ENCODE measurements at regions not wholly inside any gene's neighbourhood (a gene's known extent, or its start where the extent isn't known, plus 50 kb on each side); places are given as distances from the start of the nearest gene placed in this dataset.

- no peak for TF ChIP-seq MAX (CRISPR knock-in tag; IDR thresholded peaks at IDR 0.05)
- TF ChIP-seq EZH2 (IDR thresholded peaks at IDR 0.05; ENCODE audit: borderline replicate concordance, low read depth, low read length) = no peak
- no peak for TF ChIP-seq SRF (CRISPR knock-in tag; IDR thresholded peaks at IDR 0.05)
- TF ChIP-seq HIVEP1 (CRISPR knock-in tag; IDR thresholded peaks at IDR 0.05) = no peak
- TF ChIP-seq CCAR2 (IDR thresholded peaks at IDR 0.05; ENCODE audit: low read depth, low read length) = no peak
- no peak for TF ChIP-seq HSF4 (CRISPR knock-in tag; IDR thresholded peaks at IDR 0.05; ENCODE audit: borderline replicate concordance)
- no peak for TF ChIP-seq ZBTB8A (IDR thresholded peaks at IDR 0.05; ENCODE audit: partially characterized antibody)
These were observed 617.4 kb downstream of the SOX6 start for GRCh38 chr11:15738931-15739330.
